HepG2 (cell line): ENCODE measurements at regions not wholly inside any gene's neighbourhood (a gene's known extent, or its start where the extent isn't known, plus 50 kb on each side); places are given as distances from the start of the nearest gene placed in this dataset.

Experiments used
- ARNTL ChIP-seq: sonication (generic); formaldehyde crosslinking; IDR thresholded peaks from 2 replicates; pipeline ENCODE4 v1.4.0; 2020; ENCODE audit warnings: mild to moderate bottlenecking, missing genetic modification reagents
- CREBL2 ChIP-seq: sonication (generic); formaldehyde crosslinking; IDR thresholded peaks from 2 replicates; pipeline ENCODE4 v1.8.1; 2023; ENCODE audit warnings: missing genetic modification reagents, mild to moderate bottlenecking, borderline replicate concordance
- ESRRA ChIP-seq: sonication (generic); formaldehyde crosslinking; IDR thresholded peaks from 2 replicates; pipeline ENCODE4 v1.5.1; 2020; ENCODE audit warnings: mild to moderate bottlenecking, low read depth, missing genetic modification reagents
- HOXA5 ChIP-seq: sonication (generic); formaldehyde crosslinking; IDR thresholded peaks from 2 replicates; pipeline ENCODE4 v1.4.0; 2020; ENCODE audit warnings: missing genetic modification reagents
- KLF11 ChIP-seq: IDR thresholded peaks from 2 replicates; pipeline ENCODE4 v1.6.1; 2016; ENCODE audit warnings: missing compliant biosample characterization
- MEF2D ChIP-seq: sonication (generic); formaldehyde crosslinking; IDR thresholded peaks from 2 replicates; pipeline ENCODE4 v1.5.1; 2020; ENCODE audit warnings: mild to moderate bottlenecking, missing genetic modification reagents
- MIXL1 ChIP-seq: IDR thresholded peaks from 2 replicates; pipeline ENCODE4 v1.6.1; 2016
- MTF1 ChIP-seq: sonication (generic); formaldehyde crosslinking; IDR thresholded peaks from 2 replicates; pipeline ENCODE4 v1.5.0; 2020; ENCODE audit warnings: missing genetic modification reagents
- NR2F6 ChIP-seq, 2 experiments: IDR thresholded peaks; 2 replicates each; pipeline ENCODE4 v1.6.1; 2016; ENCODE audit warnings: antibody characterized with exemption in 1 of 2, mild to moderate bottlenecking in 1 of 2
- POGZ ChIP-seq: sonication (generic); formaldehyde crosslinking; IDR thresholded peaks from 2 replicates; pipeline ENCODE4 v1.4.0; 2020; ENCODE audit warnings: mild to moderate bottlenecking, missing genetic modification reagents
- RBFOX2 ChIP-seq: fragments of 200-400 bp; formaldehyde crosslinking; IDR thresholded peaks from 2 replicates; pipeline ENCODE4 v1.6.1; 2017; ENCODE audit warnings: low read depth, mild to moderate bottlenecking, low read length
- SYNCRIP ChIP-seq: fragments of 200-400 bp; formaldehyde crosslinking; IDR thresholded peaks from 2 replicates; pipeline ENCODE4 v1.6.1; 2018; ENCODE audit warnings: mild to moderate bottlenecking, low read depth, low read length; ENCODE audit not compliant: insufficient read depth
- TAF1 ChIP-seq: sonication (generic); formaldehyde crosslinking; IDR thresholded peaks from 2 replicates; pipeline ENCODE4 v1.4.0; 2020; ENCODE audit warnings: missing genetic modification reagents
- TARDBP ChIP-seq: sonication (generic); formaldehyde crosslinking; IDR thresholded peaks from 2 replicates; pipeline ENCODE4 v1.8.0; 2022; ENCODE audit warnings: mild to moderate bottlenecking, missing genetic modification reagents
- THAP11 ChIP-seq: IDR thresholded peaks from 2 replicates; pipeline ENCODE4 v1.6.1; 2016; ENCODE audit warnings: missing biosample characterization, missing genetic modification reagents
- ZBTB1 ChIP-seq: sonication (generic); formaldehyde crosslinking; IDR thresholded peaks from 2 replicates; pipeline ENCODE4 v1.4.0; 2020; ENCODE audit warnings: missing genetic modification reagents, borderline replicate concordance
- ZBTB21 ChIP-seq: sonication (generic); formaldehyde crosslinking; IDR thresholded peaks from 2 replicates; pipeline ENCODE4 v1.4.0; 2020; ENCODE audit warnings: missing genetic modification reagents
- ZBTB37 ChIP-seq: sonication (generic); formaldehyde crosslinking; IDR thresholded peaks from 2 replicates; pipeline ENCODE4 v1.4.0; 2020; ENCODE audit warnings: mild to moderate bottlenecking, missing genetic modification reagents
- ZEB1 ChIP-seq: IDR thresholded peaks from 2 replicates; pipeline ENCODE4 v1.6.1; 2012; ENCODE audit warnings: mild to moderate bottlenecking, low read depth, inconsistent platforms; ENCODE audit not compliant: insufficient replicate concordance
- ZNF180 ChIP-seq: sonication (generic); formaldehyde crosslinking; IDR thresholded peaks from 2 replicates; pipeline ENCODE4 v1.4.0; 2020; ENCODE audit warnings: low read depth, missing genetic modification reagents, borderline replicate concordance
- ZNF225 ChIP-seq: sonication (generic); formaldehyde crosslinking; IDR thresholded peaks from 2 replicates; pipeline ENCODE4 v1.4.0; 2020; ENCODE audit warnings: mild to moderate bottlenecking, missing genetic modification reagents
- ZNF3 ChIP-seq: IDR thresholded peaks from 2 replicates; pipeline ENCODE4 v1.7.0; 2017; ENCODE audit warnings: inconsistent platforms
- ZNF350 ChIP-seq: sonication (generic); formaldehyde crosslinking; IDR thresholded peaks from 2 replicates; pipeline ENCODE4 v1.4.0; 2020; ENCODE audit warnings: mild to moderate bottlenecking, low read depth, missing genetic modification reagents, borderline replicate concordance
- ZNF547 ChIP-seq: sonication (generic); formaldehyde crosslinking; IDR thresholded peaks from 2 replicates; pipeline ENCODE4 v1.5.1; 2020; ENCODE audit warnings: mild to moderate bottlenecking, missing genetic modification reagents
- ZNF652 ChIP-seq: IDR thresholded peaks from 2 replicates; pipeline ENCODE4 v1.6.1; 2016; ENCODE audit warnings: low read depth, borderline replicate concordance
- ZNF773 ChIP-seq: sonication (generic); formaldehyde crosslinking; IDR thresholded peaks from 2 replicates; pipeline ENCODE4 v1.4.0; 2020; ENCODE audit warnings: missing genetic modification reagents, borderline replicate concordance
- ZNF800 ChIP-seq: sonication (generic); formaldehyde crosslinking; IDR thresholded peaks from 2 replicates; pipeline ENCODE4 v1.4.0; 2020; ENCODE audit warnings: missing genetic modification reagents
- ZSCAN29 ChIP-seq: sonication (generic); formaldehyde crosslinking; conservative IDR thresholded peaks from 2 replicates; pipeline ENCODE4 v1.4.0; 2020; ENCODE audit warnings: mild to moderate bottlenecking, missing genetic modification reagents

- no peak; the same call in 1 of the 2 replicates for TF ChIP-seq ZNF547 (CRISPR knock-in tag)
- TF ChIP-seq MEF2D (CRISPR knock-in tag), result peak; percentile 96
- TF ChIP-seq RBFOX2, result peak; percentile 24; the same call in 1 of the 2 replicates
- peak; percentile 74; the same call in 1 of the 2 replicates for TF ChIP-seq HOXA5
- TF ChIP-seq ZNF3 (CRISPR knock-in tag), result no peak; the same call in 1 of the 2 replicates
- TF ChIP-seq TARDBP (CRISPR knock-in tag), result peak; percentile 98
- no peak for TF ChIP-seq CREBL2 (CRISPR knock-in tag)
- TF ChIP-seq MTF1 (CRISPR knock-in tag), result no peak
- peak; percentile 83 for TF ChIP-seq THAP11 (CRISPR knock-in tag)
- peak; percentile 70; the same call in 1 of the 2 replicates for TF ChIP-seq ZNF350 (CRISPR knock-in tag)
- TF ChIP-seq ZSCAN29 (CRISPR knock-in tag), result 0 out of 2 replicates have a peak, but pooled peaks have one; percentile 70
- TF ChIP-seq ESRRA (CRISPR knock-in tag), result peak; percentile 91
- TF ChIP-seq NR2F6 (IDR thresholded peaks at IDR 0.05), result peak; percentile 100
- TF ChIP-seq NR2F6 (CRISPR knock-in tag; IDR thresholded peaks at IDR 0.05), result peak; percentile 100
- TF ChIP-seq ZNF180 (CRISPR knock-in tag), result no peak
- TF ChIP-seq KLF11 (CRISPR knock-in tag), result peak; percentile 86
- TF ChIP-seq TAF1, result no peak
- peak; percentile 94 for TF ChIP-seq ZBTB37
- 0 out of 2 replicates have a peak, but pooled peaks have one; percentile 44 for TF ChIP-seq ZNF652
- peak; percentile 97 for TF ChIP-seq POGZ
- TF ChIP-seq MIXL1 (CRISPR knock-in tag), result peak; percentile 96
- TF ChIP-seq ZEB1, result no peak
- no peak for TF ChIP-seq ZNF773 (CRISPR knock-in tag)
- peak; percentile 84 for TF ChIP-seq ARNTL (CRISPR knock-in tag)
- TF ChIP-seq ZBTB1 (CRISPR knock-in tag), result no peak
- no peak for TF ChIP-seq ZNF225 (CRISPR knock-in tag)
- peak; percentile 87 for TF ChIP-seq ZNF800 (CRISPR knock-in tag)
- peak; percentile 72 for TF ChIP-seq ZBTB21 (CRISPR knock-in tag)
- no peak for TF ChIP-seq SYNCRIP
These were observed 181.9 kb upstream of the BMP4 start (continued) for GRCh38 chr14:54138354-54139038.
